CD14-positive monocyte (primary cell): ENCODE measurements at regions not wholly inside any gene's neighbourhood (a gene's known extent, or its start where the extent isn't known, plus 50 kb on each side); places are given as distances from the start of the nearest gene placed in this dataset.

Source experiments
- DNase-seq, 3 donors: peaks; one replicate each; pipeline ENCODE4 v3.0.0-alpha.2; 2011 to 2022
- H2AFZ ChIP-seq: 2 replicates; pipeline ENCODE4 v1.6.0; 2012; ENCODE audit warnings: mild to moderate bottlenecking, low read depth, low read length, inconsistent platforms; ENCODE audit not compliant: insufficient read depth, poor library complexity, severe bottlenecking
- H3K27ac ChIP-seq, 2 donors: 1 replicate in 1 of 2; 2 replicates in 1 of 2; pipeline ENCODE4 v1.5.1; 2012 to 2013; ENCODE audit warnings: low read length in 2 of 2, control low read depth in 1 of 2, inconsistent platforms in 1 of 2, low read depth in 1 of 2, mild to moderate bottlenecking in 1 of 2
- H3K27me3 ChIP-seq, 2 donors: one replicate each; pipeline versions ENCODE4 v1.6.0 to v1.6.1; 2011 to 2013; ENCODE audit warnings: low read length in 2 of 2; ENCODE audit not compliant: control insufficient read depth in 2 of 2, insufficient read depth in 2 of 2
- H3K36me3 ChIP-seq, 2 donors: replicated peaks in 1 of 2; 1 replicate in 1 of 2; 2 replicates in 1 of 2; pipeline versions ENCODE4 v1.5.1 to v1.6.1; 2012 to 2013; ENCODE audit warnings: low read length in 2 of 2, control low read depth in 1 of 2, inconsistent platforms in 1 of 2, mild to moderate bottlenecking in 1 of 2; ENCODE audit not compliant: insufficient read depth in 2 of 2, control insufficient read depth in 1 of 2
- H3K4me1 ChIP-seq, 2 donors: 1 replicate in 1 of 2; 2 replicates in 1 of 2; pipeline versions ENCODE4 v1.5.1 to v1.6.1; 2012 to 2013; ENCODE audit warnings: low read length in 2 of 2, control low read depth in 1 of 2, inconsistent platforms in 1 of 2, mild to moderate bottlenecking in 1 of 2, moderate library complexity in 1 of 2; ENCODE audit not compliant: insufficient read depth in 2 of 2, control insufficient read depth in 1 of 2
- H3K4me2 ChIP-seq: replicated peaks from 2 replicates; pipeline ENCODE3; 2012; ENCODE audit warnings: low read length, moderate library complexity, mild to moderate bottlenecking; ENCODE audit not compliant: poor library complexity, severe bottlenecking; ENCODE audit errors: extremely low read depth
- H3K4me3 ChIP-seq, 3 experiments: fragments of 200-600 bp in 1 of 3; sonication (generic) in 1 of 3; replicated peaks in 1 of 3; 1 replicate in 2 of 3; 2 replicates in 1 of 3; pipeline ENCODE4 v1.5.1; 2011 to 2013; ENCODE audit warnings: low read length in 3 of 3, mild to moderate bottlenecking in 3 of 3, control low read depth in 2 of 3, low read depth in 2 of 3, inconsistent platforms in 1 of 3, moderate library complexity in 1 of 3
- H3K79me2 ChIP-seq: 2 replicates; pipeline ENCODE4 v1.6.0; 2012; ENCODE audit warnings: mild to moderate bottlenecking, control low read depth, inconsistent platforms, low read length, moderate library complexity; ENCODE audit not compliant: insufficient read depth
- H3K9ac ChIP-seq: 2 replicates; pipeline ENCODE4 v1.6.0; 2017; ENCODE audit warnings: low read length, mild to moderate bottlenecking; ENCODE audit not compliant: insufficient read depth, poor library complexity, severe bottlenecking
- H3K9me3 ChIP-seq, 2 donors: replicated peaks in 1 of 2; 1 replicate in 1 of 2; 2 replicates in 1 of 2; pipeline versions ENCODE4 v1.5.1 to v1.6.1; 2012 to 2013; ENCODE audit warnings: low read length in 2 of 2, control low read depth in 1 of 2; ENCODE audit not compliant: control insufficient read depth in 1 of 2, insufficient read depth in 1 of 2
- H4K20me1 ChIP-seq: 2 replicates; pipeline ENCODE4 v1.6.0; 2012; ENCODE audit warnings: mild to moderate bottlenecking, low read length, control low read depth, moderate library complexity; ENCODE audit not compliant: insufficient read depth
- H3K27ac Mint-ChIP-seq, 7 donors: one replicate each; pipeline ENCODE4 v1.8.0; 2020; ENCODE audit warnings: mild to moderate bottlenecking in 7 of 7, mixed read lengths in 7 of 7, moderate library complexity in 6 of 7, inconsistent platforms in 2 of 7
- H3K27me3 Mint-ChIP-seq, 3 donors: one replicate each; pipeline ENCODE4 v1.8.0; 2021 to 2022; ENCODE audit warnings: low read depth in 3 of 3, mild to moderate bottlenecking in 3 of 3, mixed read lengths in 3 of 3, moderate library complexity in 3 of 3, inconsistent platforms in 1 of 3
- H3K36me3 Mint-ChIP-seq, 2 donors: one replicate each; pipeline ENCODE4 v1.8.0; 2020; ENCODE audit warnings: mixed read lengths in 2 of 2, inconsistent platforms in 1 of 2, mild to moderate bottlenecking in 1 of 2
- H3K4me1 Mint-ChIP-seq: one replicate; pipeline ENCODE4 v1.8.0; 2020; ENCODE audit warnings: mild to moderate bottlenecking, mixed read lengths
- H3K4me3 Mint-ChIP-seq, 2 donors: one replicate each; pipeline ENCODE4 v1.8.0; 2020; ENCODE audit warnings: mild to moderate bottlenecking in 2 of 2, mixed read lengths in 2 of 2, moderate library complexity in 1 of 2
- H3K9me3 Mint-ChIP-seq, 7 donors: one replicate each; pipeline ENCODE4 v1.8.0; 2020 to 2022; ENCODE audit warnings: mixed read lengths in 7 of 7, mild to moderate bottlenecking in 6 of 7, moderate library complexity in 6 of 7, inconsistent platforms in 2 of 7
- WGBS: methylation state at CpG from one replicate; pipeline ENCODE4 v1.1.5; 2013; ENCODE audit warnings: missing lambda C conversion rate; ENCODE audit not compliant: insufficient coverage; 5-methylcytosine and 5-hydroxymethylcytosine counted together
- intact Hi-C, 2 donors: fragments of 100-400 bp; cut with micrococcal nuclease; formaldehyde crosslinking; loops; one replicate each; pipeline versions ENCODE4 v1.15.0 to v1.15.1; 2023
- TF ChIP-seq, protein P1 (sequence below): fragments of 200-600 bp; IDR thresholded peaks from one replicate; pipeline ENCODE4 v1.8.0; 2022; ENCODE audit warnings: antibody characterized with exemption, mild to moderate bottlenecking

DNA sequence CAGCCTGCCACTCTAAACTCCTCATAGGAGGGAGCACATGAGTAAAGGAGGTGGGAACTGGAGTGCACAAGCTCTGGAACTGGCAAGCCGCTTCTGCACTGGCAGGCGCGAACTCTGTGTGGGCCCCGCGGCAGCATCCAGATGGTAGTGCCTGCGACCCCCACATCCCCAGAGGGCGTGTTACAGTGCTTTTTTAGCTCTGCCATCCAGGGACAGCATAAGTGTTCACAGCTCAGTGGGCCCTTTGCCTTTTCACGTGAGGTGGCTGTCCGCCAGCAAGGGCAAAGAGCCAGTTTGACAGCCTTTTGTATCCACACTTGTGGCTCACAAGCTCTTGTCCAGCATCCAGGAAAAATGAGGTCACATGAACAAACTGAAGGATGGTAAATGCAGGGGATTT lies 581.6 kb upstream of the DIAPH2 start:
- 94% methylated on average over 7 of the region's 9 CpGs for WGBS
- no peaks in the 10 kb centered on the region for H3K36me3 Mint-ChIP-seq
- Histone ChIP-seq H3K36me3 (no peaks in the 10 kb centered on the region), H3K79me2 (no peaks in the 10 kb centered on the region), H3K4me2 (no peak overlapping the region), H4K20me1 (no peaks in the 10 kb centered on the region), H3K9ac (no peak overlapping the region), H3K9me3 (no peaks in the 10 kb centered on the region), H2AFZ (no peak overlapping the region), H3K4me3 (no peak overlapping the region), H3K4me1 (no peaks in the 10 kb centered on the region), H3K27ac (no peak overlapping the region), H3K27me3 (no peaks in the 10 kb centered on the region)
- no peak overlapping the region for H3K4me3 Mint-ChIP-seq
- H3K9me3 Mint-ChIP-seq, result peaks cover 0 to 8% (median 0%) of the 10 kb centered on the region in 7 donors
- no peaks in the 10 kb centered on the region for H3K27me3 Mint-ChIP-seq
- intact Hi-C loops, result no loop called here
- H3K4me1 Mint-ChIP-seq, result no peaks in the 10 kb centered on the region
- H3K27ac Mint-ChIP-seq, result no peak overlapping the region
- TF ChIP-seq, protein P1, sequence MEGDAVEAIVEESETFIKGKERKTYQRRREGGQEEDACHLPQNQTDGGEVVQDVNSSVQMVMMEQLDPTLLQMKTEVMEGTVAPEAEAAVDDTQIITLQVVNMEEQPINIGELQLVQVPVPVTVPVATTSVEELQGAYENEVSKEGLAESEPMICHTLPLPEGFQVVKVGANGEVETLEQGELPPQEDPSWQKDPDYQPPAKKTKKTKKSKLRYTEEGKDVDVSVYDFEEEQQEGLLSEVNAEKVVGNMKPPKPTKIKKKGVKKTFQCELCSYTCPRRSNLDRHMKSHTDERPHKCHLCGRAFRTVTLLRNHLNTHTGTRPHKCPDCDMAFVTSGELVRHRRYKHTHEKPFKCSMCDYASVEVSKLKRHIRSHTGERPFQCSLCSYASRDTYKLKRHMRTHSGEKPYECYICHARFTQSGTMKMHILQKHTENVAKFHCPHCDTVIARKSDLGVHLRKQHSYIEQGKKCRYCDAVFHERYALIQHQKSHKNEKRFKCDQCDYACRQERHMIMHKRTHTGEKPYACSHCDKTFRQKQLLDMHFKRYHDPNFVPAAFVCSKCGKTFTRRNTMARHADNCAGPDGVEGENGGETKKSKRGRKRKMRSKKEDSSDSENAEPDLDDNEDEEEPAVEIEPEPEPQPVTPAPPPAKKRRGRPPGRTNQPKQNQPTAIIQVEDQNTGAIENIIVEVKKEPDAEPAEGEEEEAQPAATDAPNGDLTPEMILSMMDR, result no peak
- DNase-seq, result no peak

DNA sequence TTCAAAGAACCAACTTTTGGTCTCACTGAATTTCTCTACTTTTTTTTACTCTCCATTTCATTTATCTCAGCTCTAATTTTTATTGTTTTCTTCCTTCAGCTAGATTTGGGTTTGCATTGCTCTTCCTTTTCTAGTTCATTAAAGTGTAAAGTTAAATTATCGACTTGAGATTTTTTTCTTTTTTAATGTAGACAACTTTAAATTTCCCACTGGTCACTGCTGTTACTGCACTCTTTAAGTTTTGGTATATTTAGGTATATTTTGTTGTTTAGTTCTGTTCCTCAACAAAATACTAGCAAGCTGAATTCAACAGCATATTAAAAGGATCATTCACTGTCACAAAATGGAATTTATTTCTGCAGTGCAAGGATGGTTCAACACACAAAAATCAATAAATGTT lies 572.0 kb upstream of the DIAPH2 start:
- intact Hi-C loops, result no loop called here
- Histone ChIP-seq H2AFZ (no peak overlapping the region), H3K4me3 (no peak overlapping the region), H3K79me2 (no peaks in the 10 kb centered on the region), H3K9me3 (no peaks in the 10 kb centered on the region), H4K20me1 (no peaks in the 10 kb centered on the region), H3K27ac (no peak overlapping the region), H3K27me3 (no peaks in the 10 kb centered on the region), H3K4me2 (no peak overlapping the region), H3K36me3 (no peaks in the 10 kb centered on the region), H3K9ac (no peak overlapping the region), H3K4me1 (no peaks in the 10 kb centered on the region)
- H3K9me3 Mint-ChIP-seq, result peaks cover 0 to 6% (median 0%) of the 10 kb centered on the region in 7 donors
- H3K27ac Mint-ChIP-seq, result no peak overlapping the region
- no CpG with 5 or more reads among the region's 1 CpG for WGBS
- no peak for DNase-seq
- no peaks in the 10 kb centered on the region for H3K27me3 Mint-ChIP-seq
- TF ChIP-seq, protein P1, result no peak
- no peaks in the 10 kb centered on the region for H3K36me3 Mint-ChIP-seq
- H3K4me1 Mint-ChIP-seq, result no peaks in the 10 kb centered on the region
- H3K4me3 Mint-ChIP-seq, result no peak overlapping the region
